HCT116 (cell line): ENCODE measurements at regions not wholly inside any gene's neighbourhood (a gene's known extent, or its start where the extent isn't known, plus 50 kb on each side); places are given as distances from the start of the nearest gene placed in this dataset.

Experiments
- ATAC-seq: fragments of 200-7000 bp; cut with Tn5 transposase; 2 replicates; pipeline ENCODE4 v1.9.1; 2020; ENCODE audit warnings: mild to moderate bottlenecking, moderate library complexity
- BruUV-seq: library from RNA; stranded (reverse); fragments of 400-500 nt; replicated peaks from 2 replicates; lab custom pipeline; 2021; lab: Mats Ljungman, UMichigan
- CTCF ChIA-PET: fragments of 300-600 bp; sonication (Branson Sonifier 250); formaldehyde crosslinking; loops from one replicate; lab custom pipeline; 2021; ENCODE audit warnings: antibody characterized with exemption; lab: Charles Lee
- POLR2A ChIA-PET: fragments of 300-600, 350-600 bp; sonication (Branson Sonifier 250); formaldehyde crosslinking; loops from one replicate; lab custom pipeline; 2021; ENCODE audit warnings: antibody characterized with exemption; lab: Charles Lee
- RAD21 ChIA-PET, 2 experiments: fragments of 300-600 bp; sonication (Branson Sonifier 250); formaldehyde crosslinking; loops; one replicate each; lab custom pipeline; 2023; ENCODE audit warnings: low total read pairs in 2 of 2; ENCODE audit not compliant: uncharacterized antibody in 2 of 2, unreplicated experiment in 2 of 2, low non-redundant PET in 1 of 2; lab: Charles Lee
- DNase-seq: peaks from one replicate; pipeline ENCODE4 v3.0.0-alpha.2; 2010; ENCODE audit warnings: low read depth, low spot score
- H2AFZ ChIP-seq: fragments of 200-600 bp; shearing (Covaris generic), sonication (generic); 2 replicates; pipeline ENCODE4 v1.6.1; 2017; ENCODE audit warnings: low read depth, mixed run types, mixed read lengths, antibody characterized with exemption, low read length; ENCODE audit not compliant: poor library complexity, severe bottlenecking
- H3K27ac ChIP-seq: 2 replicates; pipeline ENCODE4 v1.5.1; 2012; ENCODE audit warnings: low read depth, low read length
- H3K27me3 ChIP-seq: fragments of 200-600 bp; sonication (generic); 2 replicates; pipeline ENCODE4 v1.6.1; 2016; ENCODE audit warnings: mixed run types, low read length, mixed read lengths; ENCODE audit not compliant: insufficient read depth
- H3K36me3 ChIP-seq, 2 experiments: fragments of 200-500 bp in 1 of 2; fragments of 200-600 bp in 1 of 2; sonication (Bioruptor generic) in 1 of 2; sonication (generic) in 1 of 2; 2 replicates each; pipeline versions ENCODE4 v1.5.1 to v1.6.1; 2014 to 2016; ENCODE audit warnings: low read length in 2 of 2, inconsistent platforms in 1 of 2, mixed read lengths in 1 of 2, mixed run types in 1 of 2; ENCODE audit not compliant: insufficient read depth in 2 of 2, control insufficient read depth in 1 of 2
- H3K4me1 ChIP-seq, 2 experiments: fragments of 200-600 bp in 1 of 2; sonication (generic) in 1 of 2; 2 replicates each; pipeline versions ENCODE4 v1.5.1 to v1.6.1; 2012 to 2017; ENCODE audit warnings: low read length in 2 of 2, inconsistent platforms in 1 of 2, mild to moderate bottlenecking in 1 of 2, mixed read lengths in 1 of 2, mixed run types in 1 of 2, moderate library complexity in 1 of 2; ENCODE audit not compliant: insufficient read depth in 2 of 2, control insufficient read depth in 1 of 2
- H3K4me2 ChIP-seq: fragments of 200-600 bp; sonication (generic); 2 replicates; pipeline ENCODE4 v1.6.1; 2017; ENCODE audit warnings: mixed run types, low read length, mixed read lengths
- H3K4me3 ChIP-seq, 2 experiments: fragments of 200-600 bp in 1 of 2; sonication (generic) in 1 of 2; replicated peaks in 1 of 2; 2 replicates each; pipeline ENCODE4 v1.5.1; 2011 to 2016; ENCODE audit warnings: low read length in 2 of 2, control low read depth in 1 of 2, low read depth in 1 of 2, mild to moderate bottlenecking in 1 of 2, mixed read lengths in 1 of 2, mixed run types in 1 of 2
- H3K79me2 ChIP-seq: fragments of 200-600 bp; sonication (generic); 2 replicates; pipeline ENCODE4 v1.6.1; 2017; ENCODE audit warnings: mild to moderate bottlenecking, mixed run types, low read length, moderate library complexity, mixed read lengths; ENCODE audit not compliant: insufficient read depth
- H3K9ac ChIP-seq: fragments of 200-600 bp; sonication (generic); 2 replicates; pipeline ENCODE4 v1.6.1; 2016; ENCODE audit warnings: low read length, mixed read lengths
- H3K9me2 ChIP-seq: fragments of 200-600 bp; sonication (generic), shearing (Covaris generic); 2 replicates; pipeline ENCODE4 v1.6.1; 2017; ENCODE audit warnings: mixed run types, mild to moderate bottlenecking, moderate library complexity; ENCODE audit not compliant: insufficient read depth
- H3K9me3 ChIP-seq, 2 experiments: fragments of 200-500 bp in 1 of 2; fragments of 200-600 bp in 1 of 2; sonication (Bioruptor generic) in 1 of 2; sonication (generic) in 1 of 2; 2 replicates each; pipeline ENCODE4 v1.6.1; 2014 to 2017; ENCODE audit warnings: low read length in 2 of 2, mixed read lengths in 2 of 2, inconsistent platforms in 1 of 2, low read depth in 1 of 2, mild to moderate bottlenecking in 1 of 2, mixed run types in 1 of 2, moderate library complexity in 1 of 2; ENCODE audit not compliant: control insufficient read depth in 1 of 2, insufficient read depth in 1 of 2
- H4K20me1 ChIP-seq: fragments of 200-600 bp; sonication (generic), shearing (Covaris generic); 2 replicates; pipeline ENCODE4 v1.6.1; 2017; ENCODE audit warnings: mixed run types, mild to moderate bottlenecking, moderate library complexity; ENCODE audit not compliant: insufficient read depth
- CBX3 ChIP-seq: IDR thresholded peaks from 2 replicates; pipeline ENCODE4 v1.6.1; 2012; ENCODE audit warnings: low read depth
- CEBPB ChIP-seq: IDR thresholded peaks from 2 replicates; pipeline ENCODE4 v1.6.1; 2012; ENCODE audit warnings: low read depth
- CTCF ChIP-seq, 3 experiments: fragments of 200-600 bp in 1 of 3; sonication (generic) in 1 of 3; IDR thresholded peaks in 2 of 3; conservative IDR thresholded peaks in 1 of 3; 2 replicates each; pipeline ENCODE4 v1.5.1; 2012 to 2017; ENCODE audit warnings: low read depth in 2 of 3, low read length in 2 of 3, antibody characterized with exemption in 1 of 3, borderline replicate concordance in 1 of 3, control low read depth in 1 of 3, mild to moderate bottlenecking in 1 of 3, mixed read lengths in 1 of 3, mixed run types in 1 of 3, moderate library complexity in 1 of 3; ENCODE audit not compliant: insufficient read depth in 1 of 3
- EGR1 ChIP-seq: IDR thresholded peaks from 2 replicates; pipeline ENCODE4 v1.6.1; 2012; ENCODE audit warnings: low read depth
- ELF1 ChIP-seq: IDR thresholded peaks from 2 replicates; pipeline ENCODE4 v1.6.1; 2012; ENCODE audit warnings: low read depth, borderline replicate concordance
- FOSL1 ChIP-seq: IDR thresholded peaks from 2 replicates; pipeline ENCODE4 v1.6.1; 2012; ENCODE audit warnings: low read depth
- RAD21 ChIP-seq: IDR thresholded peaks from 2 replicates; pipeline ENCODE4 v1.6.1; 2012; ENCODE audit warnings: low read depth, mild to moderate bottlenecking
- REST ChIP-seq: IDR thresholded peaks from 2 replicates; pipeline ENCODE4 v1.6.1; 2012; ENCODE audit warnings: low read depth
- SP1 ChIP-seq: IDR thresholded peaks from 2 replicates; pipeline ENCODE4 v1.6.1; 2012; ENCODE audit warnings: low read depth
- SRF ChIP-seq: IDR thresholded peaks from 2 replicates; pipeline ENCODE4 v1.6.1; 2012; ENCODE audit warnings: low read depth
- TCF7L2 ChIP-seq: IDR thresholded peaks from 2 replicates; pipeline ENCODE4 v1.7.0; 2011; ENCODE audit warnings: borderline replicate concordance, inconsistent platforms; ENCODE audit not compliant: insufficient read depth, insufficient read length; ENCODE audit errors: extremely low read depth
- YY1 ChIP-seq: IDR thresholded peaks from 2 replicates; pipeline ENCODE4 v1.6.1; 2011; ENCODE audit warnings: low read length, low read depth, moderate library complexity, mild to moderate bottlenecking; ENCODE audit not compliant: insufficient replicate concordance; ENCODE audit errors: extremely low read depth
- ZBTB33 ChIP-seq: IDR thresholded peaks from 2 replicates; pipeline ENCODE4 v1.6.1; 2011; ENCODE audit warnings: mild to moderate bottlenecking, low read length, moderate library complexity; ENCODE audit not compliant: insufficient replicate concordance; ENCODE audit errors: extremely low read depth
- ZNF274 ChIP-seq: fragments of 200-500 bp; sonication (Bioruptor generic); IDR thresholded peaks from 2 replicates; pipeline ENCODE4 v1.6.1; 2014; ENCODE audit warnings: mild to moderate bottlenecking, low read depth, low read length, inconsistent platforms
- intact Hi-C: fragments of 100-400 bp; cut with micrococcal nuclease; formaldehyde crosslinking; loops from 2 replicates; pipeline ENCODE4 v1.10.0; 2022
- TF ChIP-seq, protein P1 (sequence below): IDR thresholded peaks from 2 replicates; pipeline ENCODE4 v1.6.1; 2012

GRCh38 chr12:47413806-47414205, 292.0 kb downstream of the RPAP3 start:
- Histone ChIP-seq H3K27ac (no peak overlapping the region), H3K36me3 (no peaks in the 10 kb centered on the region), H3K79me2 (no peaks in the 10 kb centered on the region), H2AFZ (no peak overlapping the region), H3K4me2 (no peak overlapping the region), H3K27me3 (no peaks in the 10 kb centered on the region), H3K4me1 (no peaks in the 10 kb centered on the region), H3K4me3 (no peak overlapping the region), H3K9me3 (no peaks in the 10 kb centered on the region), H3K9ac (no peak overlapping the region), H4K20me1 (no peaks in the 10 kb centered on the region), H3K9me2 (no peaks in the 10 kb centered on the region)
- no TSS peak for BruUV-seq
- ChIA-PET POLR2A (no interaction called here), CTCF (no interaction called here), RAD21 (no interaction called here)
- ATAC-seq: no peak
- intact Hi-C loops: no loop called here
- DNase-seq: no peak
- TF ChIP-seq ZBTB33: no peak
- TF ChIP-seq, protein P1, sequence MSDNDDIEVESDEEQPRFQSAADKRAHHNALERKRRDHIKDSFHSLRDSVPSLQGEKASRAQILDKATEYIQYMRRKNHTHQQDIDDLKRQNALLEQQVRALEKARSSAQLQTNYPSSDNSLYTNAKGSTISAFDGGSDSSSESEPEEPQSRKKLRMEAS: no peak
- TF ChIP-seq EGR1: no peak
- no peak for TF ChIP-seq ZNF274
- TF ChIP-seq FOSL1: no peak
- no peak for TF ChIP-seq TCF7L2
- TF ChIP-seq RAD21: no peak
- no peak for TF ChIP-seq YY1
- TF ChIP-seq ELF1: no peak
- TF ChIP-seq CBX3: no peak
- TF ChIP-seq CTCF (IDR thresholded peaks at IDR 0.05 in 2 of 3, conservative IDR thresholded peaks at IDR 0.05 in 1 of 3; ENCODE audit: borderline replicate concordance in 1 of 3, insufficient read depth in 1 of 3, low read depth in 2 of 3, low read length in 2 of 3): no peak
- no peak for TF ChIP-seq SP1
- TF ChIP-seq REST: no peak
- no peak for TF ChIP-seq SRF
- no peak for TF ChIP-seq CEBPB
